ENCODE measurements at regions not wholly inside any gene's neighbourhood (a gene's known extent, or its start where the extent isn't known, plus 50 kb on each side); places are given as distances from the start of the nearest gene placed in this dataset.

GRCh38 chr3:110199588-110199943, 862.2 kb upstream of the DPPA4 start:
- TF ChIP-seq YY1 (IDR thresholded peaks at IDR 0.05; ENCODE audit: insufficient read depth, insufficient read length) (no peak), ZNF274 (IDR thresholded peaks at IDR 0.05; ENCODE audit: low read depth, low read length) (no peak), SUZ12 (IDR thresholded peaks at IDR 0.05; ENCODE audit: extremely low read depth, insufficient read depth, insufficient read length) (no peak)

Measured in NT2/D1 (cell line).